Natural killer cell (primary cell): ENCODE measurements at regions not wholly inside any gene's neighbourhood (a gene's known extent, or its start where the extent isn't known, plus 50 kb on each side); places are given as distances from the start of the nearest gene placed in this dataset.

ENCODE experiments used
- ATAC-seq, 3 donors: fragments of 150-1000 bp in 2 of 3; fragments of 200-7000 bp in 1 of 3; cut with Tn5 transposase; 1 replicate in 1 of 3; 2 replicates in 2 of 3; pipeline ENCODE4 v1.10.0; 2021; ENCODE audit warnings: mild to moderate bottlenecking in 2 of 3, moderate library complexity in 2 of 3
- DNase-seq, 2 donors: peaks; one replicate each; pipeline versions ENCODE4 v3.0.0 to v3.0.0-alpha.2; 2013 to 2021; ENCODE audit warnings: mixed read lengths in 1 of 2
- H3K27ac ChIP-seq: one replicate; pipeline ENCODE4 v1.5.1; 2013; ENCODE audit warnings: mild to moderate bottlenecking, low read length
- H3K27me3 ChIP-seq: one replicate; pipeline ENCODE4 v1.6.1; 2013; ENCODE audit warnings: low read length; ENCODE audit not compliant: control insufficient read depth, insufficient read depth
- H3K36me3 ChIP-seq: one replicate; pipeline ENCODE4 v1.6.1; 2013; ENCODE audit warnings: low read length; ENCODE audit not compliant: control insufficient read depth, insufficient read depth
- H3K4me1 ChIP-seq: one replicate; pipeline ENCODE4 v1.6.1; 2013; ENCODE audit warnings: low read length; ENCODE audit not compliant: control insufficient read depth, insufficient read depth
- H3K4me3 ChIP-seq: one replicate; pipeline ENCODE4 v1.5.1; 2013; ENCODE audit warnings: low read length
- H3K9me3 ChIP-seq: one replicate; pipeline ENCODE4 v1.6.1; 2013; ENCODE audit warnings: low read length; ENCODE audit not compliant: control insufficient read depth, insufficient read depth
- H3K27ac Mint-ChIP-seq, 2 donors: one replicate each; pipeline ENCODE4 v1.8.0; 2022; ENCODE audit warnings: mild to moderate bottlenecking in 2 of 2, mixed read lengths in 2 of 2, moderate library complexity in 1 of 2
- H3K27me3 Mint-ChIP-seq, 2 donors: one replicate each; pipeline ENCODE4 v1.8.0; 2022; ENCODE audit warnings: low read depth in 2 of 2, mixed read lengths in 2 of 2
- H3K36me3 Mint-ChIP-seq: one replicate; pipeline ENCODE4 v1.8.0; 2022; ENCODE audit warnings: mixed read lengths
- H3K4me1 Mint-ChIP-seq, 2 donors: one replicate each; pipeline ENCODE4 v1.8.0; 2022; ENCODE audit warnings: mixed read lengths in 2 of 2
- H3K4me3 Mint-ChIP-seq: one replicate; pipeline ENCODE4 v1.8.0; 2022; ENCODE audit warnings: mild to moderate bottlenecking, moderate library complexity, mixed read lengths
- H3K9me3 Mint-ChIP-seq, 2 donors: one replicate each; pipeline ENCODE4 v1.8.0; 2022; ENCODE audit warnings: mixed read lengths in 2 of 2
- WGBS: methylation state at CpG from one replicate; pipeline ENCODE4 v1.1.7; 2013; ENCODE audit warnings: missing lambda C conversion rate; ENCODE audit not compliant: insufficient coverage; 5-methylcytosine and 5-hydroxymethylcytosine counted together
- intact Hi-C: fragments of 100-400 bp; cut with micrococcal nuclease; formaldehyde crosslinking; loops from one replicate; pipeline ENCODE4 v1.14.2; 2022
- TF ChIP-seq, protein P1 (sequence below): fragments of 200-600 bp; IDR thresholded peaks from one replicate; pipeline ENCODE4 v1.8.0; 2022; ENCODE audit warnings: antibody characterized with exemption

DNA sequence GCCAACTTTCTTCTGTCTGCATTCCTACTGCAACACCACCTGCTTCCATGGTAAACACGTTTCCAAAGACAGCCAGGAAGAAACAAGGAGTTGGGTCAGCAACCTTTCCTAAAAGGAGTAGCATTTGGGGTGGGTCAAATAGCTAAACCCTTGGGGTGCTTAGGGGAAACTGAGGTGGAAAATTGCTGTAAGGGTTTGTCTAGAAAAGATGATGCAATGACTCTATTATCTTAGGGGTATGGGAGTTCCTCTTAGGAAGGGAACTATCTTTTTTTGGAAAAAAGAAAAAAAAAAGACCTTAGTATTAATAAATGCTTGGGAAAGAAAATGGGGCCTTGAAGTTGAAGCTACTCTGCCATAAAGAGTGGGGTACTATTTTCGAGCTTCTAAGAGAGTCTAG is 86.1 kb upstream of the POMGNT2 start:
- H3K4me1 Mint-ChIP-seq = peaks cover 14 to 43% of the 10 kb centered on the region in 2 donors

DNA sequence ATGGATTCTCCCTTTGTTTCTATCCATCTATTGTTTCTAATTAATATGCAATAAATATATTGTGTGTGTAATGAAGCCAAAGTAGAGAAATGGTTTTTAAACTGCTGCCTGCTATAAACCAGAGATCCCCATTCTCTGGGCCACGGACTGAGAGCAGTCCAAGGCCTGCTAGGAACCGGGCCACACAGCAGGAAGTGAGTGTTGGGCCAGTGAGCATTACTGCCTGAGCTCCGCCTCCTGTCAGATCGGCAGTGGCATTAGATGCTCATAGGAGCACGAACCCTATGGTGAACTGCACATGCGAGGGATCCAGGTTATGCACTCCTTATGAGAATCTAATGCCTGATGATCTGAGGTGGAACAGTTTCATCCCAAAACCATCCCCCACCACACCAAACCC is 85.2 kb upstream of the POMGNT2 start:
- TF ChIP-seq, protein P1, sequence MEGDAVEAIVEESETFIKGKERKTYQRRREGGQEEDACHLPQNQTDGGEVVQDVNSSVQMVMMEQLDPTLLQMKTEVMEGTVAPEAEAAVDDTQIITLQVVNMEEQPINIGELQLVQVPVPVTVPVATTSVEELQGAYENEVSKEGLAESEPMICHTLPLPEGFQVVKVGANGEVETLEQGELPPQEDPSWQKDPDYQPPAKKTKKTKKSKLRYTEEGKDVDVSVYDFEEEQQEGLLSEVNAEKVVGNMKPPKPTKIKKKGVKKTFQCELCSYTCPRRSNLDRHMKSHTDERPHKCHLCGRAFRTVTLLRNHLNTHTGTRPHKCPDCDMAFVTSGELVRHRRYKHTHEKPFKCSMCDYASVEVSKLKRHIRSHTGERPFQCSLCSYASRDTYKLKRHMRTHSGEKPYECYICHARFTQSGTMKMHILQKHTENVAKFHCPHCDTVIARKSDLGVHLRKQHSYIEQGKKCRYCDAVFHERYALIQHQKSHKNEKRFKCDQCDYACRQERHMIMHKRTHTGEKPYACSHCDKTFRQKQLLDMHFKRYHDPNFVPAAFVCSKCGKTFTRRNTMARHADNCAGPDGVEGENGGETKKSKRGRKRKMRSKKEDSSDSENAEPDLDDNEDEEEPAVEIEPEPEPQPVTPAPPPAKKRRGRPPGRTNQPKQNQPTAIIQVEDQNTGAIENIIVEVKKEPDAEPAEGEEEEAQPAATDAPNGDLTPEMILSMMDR = no peak
- Histone ChIP-seq H3K36me3 (no peaks in the 10 kb centered on the region), H3K27ac (no peak overlapping the region), H3K4me1 (peaks cover 19% of the 10 kb centered on the region), H3K4me3 (no peak overlapping the region), H3K9me3 (peaks cover 3% of the 10 kb centered on the region), H3K27me3 (no peaks in the 10 kb centered on the region)
- WGBS = 91% methylated on average over 6 of the region's 6 CpGs
- intact Hi-C loops = no loop called here
- no peak overlapping the region for H3K27ac Mint-ChIP-seq
- no peaks in the 10 kb centered on the region for H3K9me3 Mint-ChIP-seq
- H3K4me3 Mint-ChIP-seq = no peak overlapping the region
- DNase-seq = no peak
- no peaks in the 10 kb centered on the region for H3K27me3 Mint-ChIP-seq
- H3K4me1 Mint-ChIP-seq = peaks cover 14 to 45% of the 10 kb centered on the region in 2 donors
- H3K36me3 Mint-ChIP-seq = peaks cover 8% of the 10 kb centered on the region
- ATAC-seq = no peak

More for the DNA sequence above, 86.1 kb upstream of the POMGNT2 start:
- intact Hi-C loops = no loop called here
- no peaks in the 10 kb centered on the region for H3K27me3 ChIP-seq
- H3K27me3 Mint-ChIP-seq = no peaks in the 10 kb centered on the region
- DNase-seq (no peak), ATAC-seq (no peak)
- H3K36me3 ChIP-seq = no peaks in the 10 kb centered on the region
- H3K4me1 ChIP-seq = peaks cover 19% of the 10 kb centered on the region
- H3K9me3 Mint-ChIP-seq = no peaks in the 10 kb centered on the region
- TF ChIP-seq, protein P1 = no peak
- no peak overlapping the region for H3K4me3 ChIP-seq
- peaks cover 8% of the 10 kb centered on the region for H3K36me3 Mint-ChIP-seq
- no peak overlapping the region for H3K4me3 Mint-ChIP-seq
- no peak overlapping the region for H3K27ac ChIP-seq
- H3K9me3 ChIP-seq = peaks cover 3% of the 10 kb centered on the region
- peak overlapping the region; percentile 86 to 96 for H3K27ac Mint-ChIP-seq
- WGBS = 48% methylated on average over 2 of the region's 2 CpGs

DNA sequence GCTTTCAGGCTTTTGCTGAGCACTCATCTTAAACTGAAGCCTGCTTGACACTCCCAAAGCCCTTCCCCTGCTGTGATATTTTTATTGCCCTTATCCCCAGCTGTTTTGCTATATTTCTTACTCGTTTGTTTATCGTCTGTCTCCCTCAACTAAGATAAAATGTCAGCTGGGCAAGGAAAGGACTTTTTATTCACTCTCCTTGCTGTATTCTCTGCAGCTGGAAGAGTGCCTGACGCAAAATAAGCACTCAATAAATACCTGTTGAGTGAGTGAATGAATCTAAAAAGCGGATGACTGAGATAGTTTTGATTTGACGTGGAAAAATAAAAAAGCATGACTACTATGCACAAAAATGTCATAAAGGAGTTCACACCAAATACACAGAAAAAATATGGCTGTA is 84.8 kb upstream of the POMGNT2 start:
- no peaks in the 10 kb centered on the region for H3K27me3 Mint-ChIP-seq
- Histone ChIP-seq H3K36me3 (no peaks in the 10 kb centered on the region), H3K4me3 (no peak overlapping the region), H3K4me1 (peaks cover 19% of the 10 kb centered on the region), H3K27ac (no peak overlapping the region), H3K27me3 (no peaks in the 10 kb centered on the region), H3K9me3 (peaks cover 3% of the 10 kb centered on the region)
- TF ChIP-seq, protein P1 = no peak
- H3K4me1 Mint-ChIP-seq = peaks cover 14 to 48% of the 10 kb centered on the region in 2 donors
- WGBS = 88% methylated on average over 3 of the region's 5 CpGs
- intact Hi-C loops = no loop called here
- DNase-seq (no peak), ATAC-seq (no peak)
- no peak overlapping the region for H3K27ac Mint-ChIP-seq
- H3K36me3 Mint-ChIP-seq = peaks cover 8% of the 10 kb centered on the region
- H3K4me3 Mint-ChIP-seq = no peak overlapping the region
- H3K9me3 Mint-ChIP-seq = no peaks in the 10 kb centered on the region

DNA sequence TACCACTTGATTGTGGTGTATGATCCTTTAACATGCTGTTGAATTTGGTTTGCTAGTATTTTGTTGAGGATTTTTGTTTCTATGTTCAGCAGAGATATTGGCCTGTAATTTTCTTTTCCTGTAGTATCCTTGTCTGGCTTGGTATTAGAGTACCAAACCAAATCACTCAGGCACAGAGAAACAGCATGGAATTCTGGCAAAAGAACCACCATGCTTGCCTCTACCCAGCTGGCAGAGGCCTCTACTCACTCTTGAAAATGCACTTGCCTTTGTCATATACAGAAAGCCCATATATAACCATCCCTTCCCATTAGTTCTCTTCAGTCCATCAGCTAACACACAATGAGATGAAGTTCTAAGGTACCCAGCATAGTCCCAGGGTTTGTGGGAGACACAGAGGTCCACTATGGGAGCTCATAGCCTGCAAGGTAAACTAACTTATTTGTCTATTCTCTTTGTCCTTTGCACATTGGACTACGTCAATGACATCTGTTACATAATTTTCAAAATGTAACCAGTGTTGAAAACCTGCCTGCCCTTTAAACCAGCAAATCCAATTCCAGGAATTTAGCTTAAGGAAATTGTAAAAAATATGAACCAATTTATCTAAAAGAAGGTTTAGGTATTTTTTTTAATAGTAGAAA is 82.1 kb upstream of the POMGNT2 start:
- H3K4me3 Mint-ChIP-seq = no peak overlapping the region
- Histone ChIP-seq H3K27me3 (no peaks in the 10 kb centered on the region), H3K9me3 (peaks cover 3% of the 10 kb centered on the region), H3K4me3 (no peak overlapping the region), H3K27ac (no peak overlapping the region), H3K4me1 (no peaks in the 10 kb centered on the region), H3K36me3 (no peaks in the 10 kb centered on the region)
- DNase-seq = no peak
- H3K4me1 Mint-ChIP-seq = peaks cover 0 to 31% of the 10 kb centered on the region in 2 donors
- H3K9me3 Mint-ChIP-seq = no peaks in the 10 kb centered on the region
- no peak overlapping the region for H3K27ac Mint-ChIP-seq
- no peaks in the 10 kb centered on the region for H3K27me3 Mint-ChIP-seq
- no peak for ATAC-seq
- intact Hi-C loops = no loop called here
- TF ChIP-seq, protein P1 = no peak
- WGBS = 100% methylated on average over 1 of the region's 1 CpG
- peaks cover 8% of the 10 kb centered on the region for H3K36me3 Mint-ChIP-seq
